Uterus (tissue), 2 donors: ENCODE measurements at regions not wholly inside any gene's neighbourhood (a gene's known extent, or its start where the extent isn't known, plus 50 kb on each side); places are given as distances from the start of the nearest gene placed in this dataset.

Experiments used
- POLR2A ChIP-seq, 2 donors: fragments of 450-650 bp; IDR thresholded peaks; one replicate each; pipeline ENCODE4 v1.6.1; 2016; ENCODE audit warnings: antibody characterized with exemption in 2 of 2, mild to moderate bottlenecking in 1 of 2, moderate library complexity in 1 of 2
- TF ChIP-seq, protein P1 (sequence below), 4 experiments: fragments of 200-600 bp in 2 of 4; fragments of 450-650 bp in 2 of 4; sonication (generic) in 2 of 4; IDR thresholded peaks; one replicate each; pipeline ENCODE4 v1.5.1; 2016 to 2019; ENCODE audit warnings: antibody characterized with exemption in 4 of 4, mild to moderate bottlenecking in 2 of 4, moderate library complexity in 1 of 4

DNA sequence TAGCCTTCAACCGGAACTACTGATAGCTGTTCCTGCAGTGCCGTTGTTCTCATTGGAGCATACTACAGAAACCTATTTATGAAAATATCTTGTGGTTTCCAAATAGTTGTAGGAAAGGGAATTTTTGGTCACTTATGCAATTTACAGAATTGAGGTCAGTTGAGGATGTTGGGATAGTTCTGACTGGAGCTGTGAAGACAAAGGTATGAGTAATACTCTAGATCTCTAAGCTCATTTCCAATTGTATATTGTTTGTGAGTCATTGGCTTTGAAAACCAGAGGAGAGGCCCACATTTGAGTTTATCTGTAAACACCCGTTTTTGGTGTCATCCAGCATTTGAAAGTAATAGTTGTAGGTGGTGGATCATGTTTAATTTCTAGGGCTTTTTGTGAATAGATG is 561.3 kb upstream of the WWC1 start:
- TF ChIP-seq, protein P1, sequence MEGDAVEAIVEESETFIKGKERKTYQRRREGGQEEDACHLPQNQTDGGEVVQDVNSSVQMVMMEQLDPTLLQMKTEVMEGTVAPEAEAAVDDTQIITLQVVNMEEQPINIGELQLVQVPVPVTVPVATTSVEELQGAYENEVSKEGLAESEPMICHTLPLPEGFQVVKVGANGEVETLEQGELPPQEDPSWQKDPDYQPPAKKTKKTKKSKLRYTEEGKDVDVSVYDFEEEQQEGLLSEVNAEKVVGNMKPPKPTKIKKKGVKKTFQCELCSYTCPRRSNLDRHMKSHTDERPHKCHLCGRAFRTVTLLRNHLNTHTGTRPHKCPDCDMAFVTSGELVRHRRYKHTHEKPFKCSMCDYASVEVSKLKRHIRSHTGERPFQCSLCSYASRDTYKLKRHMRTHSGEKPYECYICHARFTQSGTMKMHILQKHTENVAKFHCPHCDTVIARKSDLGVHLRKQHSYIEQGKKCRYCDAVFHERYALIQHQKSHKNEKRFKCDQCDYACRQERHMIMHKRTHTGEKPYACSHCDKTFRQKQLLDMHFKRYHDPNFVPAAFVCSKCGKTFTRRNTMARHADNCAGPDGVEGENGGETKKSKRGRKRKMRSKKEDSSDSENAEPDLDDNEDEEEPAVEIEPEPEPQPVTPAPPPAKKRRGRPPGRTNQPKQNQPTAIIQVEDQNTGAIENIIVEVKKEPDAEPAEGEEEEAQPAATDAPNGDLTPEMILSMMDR (IDR thresholded peaks at IDR 0.05), result no peak
- no peak for TF ChIP-seq POLR2A (IDR thresholded peaks at IDR 0.05)
